ENCODE measurements at regions not wholly inside any gene's neighbourhood (a gene's known extent, or its start where the extent isn't known, plus 50 kb on each side); places are given as distances from the start of the nearest gene placed in this dataset.

DNA sequence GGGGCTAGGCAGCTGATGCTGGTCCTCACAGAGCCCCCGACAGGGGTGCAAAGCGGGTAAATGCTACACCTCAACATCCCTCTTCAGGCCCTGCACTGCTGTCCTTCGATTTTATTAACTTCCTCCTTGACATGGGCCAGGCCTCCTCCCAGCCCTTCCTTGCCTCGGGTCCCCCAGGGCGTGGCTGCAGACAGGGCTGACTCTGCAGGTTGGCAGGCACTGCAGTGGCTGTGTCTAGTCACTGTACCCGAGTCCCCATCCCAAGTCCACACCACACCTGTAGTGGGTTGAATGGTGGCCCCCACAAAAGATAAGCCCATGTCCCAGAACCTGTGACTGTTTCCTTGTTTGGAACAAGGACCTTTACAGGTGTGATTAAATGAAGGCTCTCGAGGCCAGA lies 140.2 kb downstream of the TWIST2 start:
- TF ChIP-seq, protein P1, sequence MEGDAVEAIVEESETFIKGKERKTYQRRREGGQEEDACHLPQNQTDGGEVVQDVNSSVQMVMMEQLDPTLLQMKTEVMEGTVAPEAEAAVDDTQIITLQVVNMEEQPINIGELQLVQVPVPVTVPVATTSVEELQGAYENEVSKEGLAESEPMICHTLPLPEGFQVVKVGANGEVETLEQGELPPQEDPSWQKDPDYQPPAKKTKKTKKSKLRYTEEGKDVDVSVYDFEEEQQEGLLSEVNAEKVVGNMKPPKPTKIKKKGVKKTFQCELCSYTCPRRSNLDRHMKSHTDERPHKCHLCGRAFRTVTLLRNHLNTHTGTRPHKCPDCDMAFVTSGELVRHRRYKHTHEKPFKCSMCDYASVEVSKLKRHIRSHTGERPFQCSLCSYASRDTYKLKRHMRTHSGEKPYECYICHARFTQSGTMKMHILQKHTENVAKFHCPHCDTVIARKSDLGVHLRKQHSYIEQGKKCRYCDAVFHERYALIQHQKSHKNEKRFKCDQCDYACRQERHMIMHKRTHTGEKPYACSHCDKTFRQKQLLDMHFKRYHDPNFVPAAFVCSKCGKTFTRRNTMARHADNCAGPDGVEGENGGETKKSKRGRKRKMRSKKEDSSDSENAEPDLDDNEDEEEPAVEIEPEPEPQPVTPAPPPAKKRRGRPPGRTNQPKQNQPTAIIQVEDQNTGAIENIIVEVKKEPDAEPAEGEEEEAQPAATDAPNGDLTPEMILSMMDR (IDR thresholded peaks at IDR 0.05): no peak
- TF ChIP-seq EZH2 (IDR thresholded peaks at IDR 0.05): no peak

Measured in neural progenitor cell (in vitro differentiated cells).